Calu3 (cell line): ENCODE measurements at regions not wholly inside any gene's neighbourhood (a gene's known extent, or its start where the extent isn't known, plus 50 kb on each side); places are given as distances from the start of the nearest gene placed in this dataset.

Experiments used
- BruUV-seq: library from RNA; stranded (reverse); fragments of 400-500 nt; replicated peaks from 2 replicates; lab custom pipeline; 2021; lab: Mats Ljungman, UMichigan
- CTCF ChIA-PET: fragments of 300-600 bp; sonication (Branson Sonifier 250); formaldehyde crosslinking; loops from one replicate; lab custom pipeline; 2022; ENCODE audit warnings: antibody characterized with exemption; lab: Charles Lee
- DNase-seq: peaks from one replicate; pipeline ENCODE4 v3.0.0; 2022
- H3K27ac Mint-ChIP-seq: one replicate; pipeline ENCODE4 v1.8.0; 2022; ENCODE audit warnings: mixed read lengths; ENCODE audit not compliant: unreplicated experiment
- H3K27me3 Mint-ChIP-seq: one replicate; pipeline ENCODE4 v1.8.0; 2022; ENCODE audit warnings: mixed read lengths; ENCODE audit not compliant: unreplicated experiment
- H3K36me3 Mint-ChIP-seq: one replicate; pipeline ENCODE4 v1.8.0; 2022; ENCODE audit warnings: mild to moderate bottlenecking, moderate library complexity, mixed read lengths; ENCODE audit not compliant: insufficient read depth, unreplicated experiment
- H3K4me1 Mint-ChIP-seq: one replicate; pipeline ENCODE4 v1.8.0; 2022; ENCODE audit warnings: mild to moderate bottlenecking, low read depth, mixed read lengths; ENCODE audit not compliant: unreplicated experiment
- H3K4me3 Mint-ChIP-seq: one replicate; pipeline ENCODE4 v1.8.0; 2022; ENCODE audit warnings: mild to moderate bottlenecking, low read depth, moderate library complexity, mixed read lengths; ENCODE audit not compliant: unreplicated experiment
- H3K9me3 Mint-ChIP-seq: one replicate; pipeline ENCODE4 v1.8.0; 2022; ENCODE audit warnings: low read depth, mixed read lengths; ENCODE audit not compliant: unreplicated experiment
- intact Hi-C: fragments of 100-400 bp; cut with micrococcal nuclease; formaldehyde crosslinking; loops from one replicate; pipeline ENCODE4 v1.10.0; 2022; ENCODE audit not compliant: unreplicated experiment
- TF ChIP-seq, protein P1 (sequence below): fragments of 200-600 bp; IDR thresholded peaks from one replicate; pipeline ENCODE4 v1.8.0; 2022; ENCODE audit warnings: antibody characterized with exemption; ENCODE audit not compliant: unreplicated experiment

DNA sequence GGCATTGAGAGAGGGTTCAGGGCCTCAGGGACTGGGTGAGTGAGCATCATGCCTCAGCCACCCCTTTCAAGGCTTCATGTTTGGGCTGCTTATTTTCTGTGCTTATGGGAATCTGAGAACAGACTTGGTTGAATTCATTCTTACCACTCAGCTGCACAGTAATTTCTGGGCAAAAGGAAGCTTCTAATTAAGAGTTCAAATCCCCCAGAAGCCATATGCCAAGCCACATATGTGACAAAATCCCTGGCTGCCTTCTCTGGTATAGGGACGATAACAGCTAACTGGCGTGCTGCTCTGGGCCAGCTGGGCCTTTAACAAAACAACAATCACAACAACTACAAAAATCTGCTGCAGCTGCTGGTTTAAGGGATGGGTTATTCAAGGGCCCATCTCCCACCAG, 181.0 kb upstream of the ANKRD28 start:
- H3K4me1 Mint-ChIP-seq = no peaks in the 10 kb centered on the region
- DNase-seq = no peak
- CTCF ChIA-PET = no interaction called here
- TF ChIP-seq, protein P1, sequence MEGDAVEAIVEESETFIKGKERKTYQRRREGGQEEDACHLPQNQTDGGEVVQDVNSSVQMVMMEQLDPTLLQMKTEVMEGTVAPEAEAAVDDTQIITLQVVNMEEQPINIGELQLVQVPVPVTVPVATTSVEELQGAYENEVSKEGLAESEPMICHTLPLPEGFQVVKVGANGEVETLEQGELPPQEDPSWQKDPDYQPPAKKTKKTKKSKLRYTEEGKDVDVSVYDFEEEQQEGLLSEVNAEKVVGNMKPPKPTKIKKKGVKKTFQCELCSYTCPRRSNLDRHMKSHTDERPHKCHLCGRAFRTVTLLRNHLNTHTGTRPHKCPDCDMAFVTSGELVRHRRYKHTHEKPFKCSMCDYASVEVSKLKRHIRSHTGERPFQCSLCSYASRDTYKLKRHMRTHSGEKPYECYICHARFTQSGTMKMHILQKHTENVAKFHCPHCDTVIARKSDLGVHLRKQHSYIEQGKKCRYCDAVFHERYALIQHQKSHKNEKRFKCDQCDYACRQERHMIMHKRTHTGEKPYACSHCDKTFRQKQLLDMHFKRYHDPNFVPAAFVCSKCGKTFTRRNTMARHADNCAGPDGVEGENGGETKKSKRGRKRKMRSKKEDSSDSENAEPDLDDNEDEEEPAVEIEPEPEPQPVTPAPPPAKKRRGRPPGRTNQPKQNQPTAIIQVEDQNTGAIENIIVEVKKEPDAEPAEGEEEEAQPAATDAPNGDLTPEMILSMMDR = no peak
- no peaks in the 10 kb centered on the region for H3K36me3 Mint-ChIP-seq
- peaks cover 3% of the 10 kb centered on the region for H3K9me3 Mint-ChIP-seq
- H3K27me3 Mint-ChIP-seq = no peaks in the 10 kb centered on the region
- intact Hi-C loops = no loop called here
- BruUV-seq = no TSS peak
- H3K27ac Mint-ChIP-seq = no peak overlapping the region
- H3K4me3 Mint-ChIP-seq = no peak overlapping the region

DNA sequence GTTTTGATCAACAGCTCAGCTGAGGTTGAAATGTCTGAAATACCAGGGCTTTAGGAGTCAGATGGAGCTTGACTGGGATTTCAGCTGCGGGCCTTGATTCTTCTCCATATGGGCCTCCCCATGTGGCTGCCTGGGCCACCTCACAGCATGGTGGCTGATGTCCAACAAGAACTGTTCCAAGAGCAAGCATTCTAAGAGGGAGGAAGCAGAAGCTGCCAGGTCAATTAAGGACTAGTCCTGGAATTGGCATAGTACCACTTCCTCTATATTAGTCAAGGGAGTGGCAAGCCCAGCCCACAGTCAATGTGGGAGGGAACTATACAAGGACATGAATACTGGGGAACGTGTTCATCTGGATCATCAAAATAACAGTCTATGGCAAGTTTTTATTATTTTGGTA, 181.7 kb upstream of the ANKRD28 start:
- Mint-ChIP-seq H3K4me1 (no peaks in the 10 kb centered on the region), H3K4me3 (no peak overlapping the region), H3K36me3 (no peaks in the 10 kb centered on the region), H3K9me3 (peaks cover under 1% of the 10 kb centered on the region), H3K27ac (no peak overlapping the region), H3K27me3 (no peaks in the 10 kb centered on the region)
- CTCF ChIA-PET = no interaction called here
- TF ChIP-seq, protein P1 = no peak
- intact Hi-C loops = no loop called here
- DNase-seq = no peak
- BruUV-seq = no TSS peak

DNA sequence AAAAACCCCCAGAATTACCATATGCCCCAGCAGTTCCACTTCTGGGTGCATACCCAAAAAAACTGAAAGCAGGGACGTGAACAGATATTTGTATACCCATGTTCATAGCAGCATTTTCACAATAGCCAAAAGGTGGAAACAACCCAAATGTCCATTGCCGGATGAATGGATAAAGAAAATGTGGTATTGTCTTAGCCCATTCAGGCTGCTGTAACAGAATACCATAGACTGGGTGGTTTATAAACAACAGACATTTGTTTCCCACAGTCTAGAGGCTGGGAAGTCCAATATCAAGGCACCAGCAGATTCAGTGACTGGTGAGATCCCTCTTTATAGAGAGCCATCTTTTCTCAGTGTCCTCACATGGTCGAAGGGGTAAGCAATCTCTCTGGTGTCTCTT, 182.1 kb upstream of the ANKRD28 start:
- Mint-ChIP-seq H3K27me3 (no peaks in the 10 kb centered on the region), H3K9me3 (no peaks in the 10 kb centered on the region), H3K4me3 (no peak overlapping the region), H3K36me3 (no peaks in the 10 kb centered on the region), H3K27ac (no peak overlapping the region), H3K4me1 (no peaks in the 10 kb centered on the region)
- intact Hi-C loops = no loop called here
- DNase-seq = no peak
- BruUV-seq = no TSS peak
- TF ChIP-seq, protein P1 = no peak
- CTCF ChIA-PET = no interaction called here

DNA sequence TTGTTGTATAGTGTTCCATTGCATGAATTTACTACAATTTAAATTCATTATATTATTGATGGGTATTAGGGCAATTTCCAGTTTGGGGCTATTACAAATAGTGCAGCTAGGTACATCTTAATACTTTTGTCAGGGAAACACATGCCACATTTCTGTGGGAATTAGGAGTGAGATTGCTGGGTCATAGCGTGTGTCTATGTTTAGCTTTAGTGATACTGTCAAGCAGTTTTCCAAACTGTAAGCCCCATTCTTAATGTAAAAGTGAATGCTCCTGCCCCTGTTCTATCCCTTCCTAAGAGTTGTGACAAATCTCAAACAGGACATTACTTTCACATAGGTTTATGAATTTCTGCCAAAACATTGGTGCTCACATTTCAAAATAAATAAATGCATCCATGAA, 184.5 kb upstream of the ANKRD28 start:
- CTCF ChIA-PET = no interaction called here
- Mint-ChIP-seq H3K27me3 (no peaks in the 10 kb centered on the region), H3K4me3 (no peak overlapping the region), H3K27ac (no peak overlapping the region), H3K9me3 (no peaks in the 10 kb centered on the region), H3K36me3 (no peaks in the 10 kb centered on the region), H3K4me1 (no peaks in the 10 kb centered on the region)
- TF ChIP-seq, protein P1 = no peak
- no TSS peak for BruUV-seq
- intact Hi-C loops = no loop called here
- no peak for DNase-seq
